ENCODE measurements at regions not wholly inside any gene's neighbourhood (a gene's known extent, or its start where the extent isn't known, plus 50 kb on each side); places are given as distances from the start of the nearest gene placed in this dataset.
A peak's percentile ranks its signal among the peaks of the same experiment; 100 is the strongest.

- DNase-seq (ENCODE audit: low read depth), result no peak
- TF ChIP-seq CTCF (IDR thresholded peaks at IDR 0.05; ENCODE audit: insufficient read depth, low read depth, low read length), result no peak
- no peak overlapping the region for H3K4me3 ChIP-seq (ENCODE audit: low read depth, low read length)
These were observed 103.2 kb upstream of the VANGL1 start for GRCh38 chr1:115538579-115538978.

- no peak for DNase-seq (ENCODE audit: low read depth)
- no peak for TF ChIP-seq CTCF (IDR thresholded peaks at IDR 0.05; ENCODE audit: insufficient read depth, low read depth, low read length)
- H3K4me3 ChIP-seq (ENCODE audit: low read depth, low read length), result no peak overlapping the region
These were observed 104.4 kb upstream of the VANGL1 start for GRCh38 chr1:115537415-115537814.

- DNase-seq (ENCODE audit: low read depth), result no peak
- no peak overlapping the region for H3K4me3 ChIP-seq (ENCODE audit: low read depth, low read length)
- TF ChIP-seq CTCF (IDR thresholded peaks at IDR 0.05; ENCODE audit: insufficient read depth, low read depth, low read length), result no peak
These were observed 105.4 kb upstream of the VANGL1 start for GRCh38 chr1:115536279-115536816.

- TF ChIP-seq CTCF (IDR thresholded peaks at IDR 0.05; ENCODE audit: insufficient read depth, low read depth, low read length), result no peak
- no peak for DNase-seq (ENCODE audit: low read depth)
- H3K4me3 ChIP-seq (ENCODE audit: low read depth, low read length), result no peak overlapping the region
These were observed 107.7 kb upstream of the VANGL1 start for GRCh38 chr1:115534106-115534505.

GRCh38 chr1:115531631-115532264, 110.0 kb upstream of the VANGL1 start:
- peak; percentile 16 for DNase-seq (ENCODE audit: low read depth)
- H3K4me3 ChIP-seq (ENCODE audit: low read depth, low read length), result no peak overlapping the region

GRCh38 chr1:115530407-115530806, 111.4 kb upstream of the VANGL1 start:
- DNase-seq (ENCODE audit: low read depth), result peak; percentile 45
- no peak overlapping the region for H3K4me3 ChIP-seq (ENCODE audit: low read depth, low read length)
- no peak for TF ChIP-seq CTCF (IDR thresholded peaks at IDR 0.05; ENCODE audit: insufficient read depth, low read depth, low read length)

More at GRCh38 chr1:115531631-115532264, 110.0 kb upstream of the VANGL1 start:
- no peak for TF ChIP-seq CTCF (IDR thresholded peaks at IDR 0.05; ENCODE audit: insufficient read depth, low read depth, low read length)
